B cell (primary cell): ENCODE measurements at regions not wholly inside any gene's neighbourhood (a gene's known extent, or its start where the extent isn't known, plus 50 kb on each side); places are given as distances from the start of the nearest gene placed in this dataset.

ENCODE experiments used
- ATAC-seq: fragments of 200-7000 bp; cut with Tn5 transposase; one replicate; pipeline ENCODE4 v1.10.0; 2021; ENCODE audit warnings: low read depth, mild to moderate bottlenecking, moderate number of reproducible peaks, moderate library complexity
- CTCF ChIA-PET: fragments of 350-600 bp; sonication (Branson Sonifier 250); formaldehyde crosslinking; loops from one replicate; lab custom pipeline; 2021; ENCODE audit warnings: antibody characterized with exemption, inconsistent platforms; lab: Charles Lee
- POLR2A ChIA-PET: fragments of 350-600 bp; sonication (Branson Sonifier 250); formaldehyde crosslinking; loops from one replicate; lab custom pipeline; 2021; ENCODE audit warnings: antibody characterized with exemption; lab: Charles Lee
- DNase-seq: peaks from one replicate; pipeline ENCODE4 v3.0.0; 2013
- H2AFZ ChIP-seq: 2 replicates; pipeline ENCODE4 v1.6.1; 2012; ENCODE audit warnings: mild to moderate bottlenecking, low read depth, low read length; ENCODE audit not compliant: insufficient read depth, poor library complexity, severe bottlenecking
- H3K27ac ChIP-seq, 2 donors: 1 replicate in 1 of 2; 2 replicates in 1 of 2; pipeline ENCODE4 v1.5.1; 2012 to 2013; ENCODE audit warnings: low read length in 2 of 2, mild to moderate bottlenecking in 2 of 2, moderate library complexity in 1 of 2
- H3K27me3 ChIP-seq, 4 experiments: fragments of 200-600 bp in 1 of 4; sonication (generic) in 1 of 4; replicated peaks in 1 of 4; 1 replicate in 2 of 4; 2 replicates in 2 of 4; pipeline versions ENCODE4 v1.6.1 to v1.7.0; 2013 to 2016; ENCODE audit warnings: low read length in 3 of 4, mild to moderate bottlenecking in 2 of 4, mixed read lengths in 1 of 4, moderate library complexity in 1 of 4; ENCODE audit not compliant: insufficient read depth in 4 of 4, control insufficient read depth in 3 of 4; ENCODE audit errors: control extremely low read depth in 1 of 4
- H3K36me3 ChIP-seq, 2 experiments: replicated peaks in 1 of 2; 1 replicate in 1 of 2; 2 replicates in 1 of 2; pipeline versions ENCODE4 v1.6.1 to v1.7.1; 2013; ENCODE audit warnings: low read length in 1 of 2; ENCODE audit not compliant: insufficient read depth in 2 of 2, control insufficient read depth in 1 of 2; ENCODE audit errors: control extremely low read depth in 1 of 2, extremely low read depth in 1 of 2
- H3K4me1 ChIP-seq, 2 donors: fragments of 200-600 bp in 1 of 2; sonication (generic) in 1 of 2; 1 replicate in 1 of 2; 2 replicates in 1 of 2; pipeline versions ENCODE4 v1.5.1 to v1.6.1; 2013 to 2017; ENCODE audit warnings: low read length in 2 of 2; ENCODE audit not compliant: control insufficient read depth in 2 of 2, insufficient read depth in 2 of 2
- H3K4me2 ChIP-seq: replicated peaks from 2 replicates; pipeline ENCODE3; 2012; ENCODE audit warnings: mild to moderate bottlenecking, low read depth, low read length; ENCODE audit not compliant: poor library complexity, severe bottlenecking
- H3K4me3 ChIP-seq, 5 experiments: fragments of 200-600 bp in 1 of 5; sonication (generic) in 1 of 5; 1 replicate in 3 of 5; 2 replicates in 2 of 5; pipeline versions ENCODE4 v1.5.1 to v1.7.0; 2011 to 2016; ENCODE audit warnings: low read length in 4 of 5, mild to moderate bottlenecking in 4 of 5, low read depth in 2 of 5, control low read depth in 1 of 5, moderate library complexity in 1 of 5; ENCODE audit not compliant: insufficient read depth in 1 of 5; ENCODE audit errors: control extremely low read depth in 1 of 5, extremely low read depth in 1 of 5
- H3K79me2 ChIP-seq: fragments of 200-600 bp; sonication (generic); one replicate; pipeline ENCODE4 v1.6.0; 2016; ENCODE audit warnings: low read length; ENCODE audit not compliant: control insufficient read depth, insufficient read depth
- H3K9ac ChIP-seq: fragments of 200-600 bp; sonication (generic); 2 replicates; pipeline ENCODE4 v1.6.1; 2017; ENCODE audit warnings: mild to moderate bottlenecking, low read length, moderate library complexity
- H3K9me3 ChIP-seq, 3 donors: one replicate each; pipeline versions ENCODE4 v1.6.1 to v1.7.1; 2013; ENCODE audit warnings: low read length in 2 of 3; ENCODE audit not compliant: control insufficient read depth in 2 of 3, insufficient read depth in 1 of 3; ENCODE audit errors: control extremely low read depth in 1 of 3
- H4K20me1 ChIP-seq: 2 replicates; pipeline ENCODE4 v1.6.0; 2012; ENCODE audit warnings: mild to moderate bottlenecking, low read length; ENCODE audit not compliant: insufficient read depth, control insufficient read depth, poor library complexity, severe bottlenecking
- H3K27ac Mint-ChIP-seq: one replicate; pipeline ENCODE4 v1.8.0; 2021; ENCODE audit warnings: mixed read lengths
- H3K27me3 Mint-ChIP-seq: one replicate; pipeline ENCODE4 v1.8.0; 2021; ENCODE audit warnings: mixed read lengths
- H3K4me1 Mint-ChIP-seq: one replicate; pipeline ENCODE4 v1.8.0; 2021; ENCODE audit warnings: mixed read lengths
- H3K4me3 Mint-ChIP-seq: one replicate; pipeline ENCODE4 v1.8.0; 2021; ENCODE audit warnings: mixed read lengths
- H3K9me3 Mint-ChIP-seq: one replicate; pipeline ENCODE4 v1.8.0; 2022; ENCODE audit warnings: mixed read lengths; ENCODE audit not compliant: insufficient read depth
- CTCF ChIP-seq: fragments of 200-600 bp; IDR thresholded peaks from one replicate; pipeline ENCODE4 v1.8.0; 2022; ENCODE audit warnings: antibody characterized with exemption, mild to moderate bottlenecking
- EZH2 ChIP-seq: IDR thresholded peaks from 2 replicates; pipeline ENCODE4 v1.6.1; 2012; ENCODE audit warnings: borderline replicate concordance, low read depth, mild to moderate bottlenecking, moderate library complexity, low read length; ENCODE audit not compliant: insufficient read depth, poor library complexity, severe bottlenecking
- whole genome bisulfite sequencing: methylation state at CpG from one replicate; pipeline ENCODE4 v1.1.5; 2013; ENCODE audit warnings: missing lambda C conversion rate; ENCODE audit not compliant: insufficient coverage; 5-methylcytosine and 5-hydroxymethylcytosine counted together
- intact Hi-C: fragments of 100-400 bp; cut with micrococcal nuclease; formaldehyde crosslinking; loops from one replicate; pipeline ENCODE4 v1.10.0; 2022

- H3K4me3 ChIP-seq: no peak overlapping the region
- ATAC-seq (no peak), DNase-seq (no peak)
- ChIA-PET CTCF (no interaction called here), POLR2A (no interaction called here)
- H3K4me1 ChIP-seq: no peaks in the 10 kb centered on the region
- H3K9me3 ChIP-seq: no peaks in the 10 kb centered on the region
- H3K4me2 ChIP-seq: no peak overlapping the region
- Mint-ChIP-seq H3K27ac (no peak overlapping the region), H3K4me3 (no peak overlapping the region), H3K9me3 (no peaks in the 10 kb centered on the region), H3K27me3 (peaks cover 7% of the 10 kb centered on the region), H3K4me1 (no peaks in the 10 kb centered on the region)
- H3K36me3 ChIP-seq: no peaks in the 10 kb centered on the region
- WGBS: no CpG with 5 or more reads among the region's 1 CpG
- intact Hi-C loops: no loop called here
- H3K27me3 ChIP-seq: peaks cover 0 to 3% (median 0%) of the 10 kb centered on the region in 4 experiments
- no peak overlapping the region for H3K9ac ChIP-seq
- TF ChIP-seq CTCF: no peak
- no peak for TF ChIP-seq EZH2
- no peaks in the 10 kb centered on the region for H4K20me1 ChIP-seq
- no peaks in the 10 kb centered on the region for H3K79me2 ChIP-seq
- no peak overlapping the region for H3K27ac ChIP-seq
- no peak overlapping the region for H2AFZ ChIP-seq
These were observed 141.1 kb upstream of the MID1 start for GRCh38 chrX:10761447-10761846.

- Histone ChIP-seq H3K4me1 (no peaks in the 10 kb centered on the region), H3K27ac (no peak overlapping the region), H3K9ac (no peak overlapping the region), H3K4me3 (no peak overlapping the region), H2AFZ (no peak overlapping the region), H3K4me2 (no peak overlapping the region), H3K79me2 (no peaks in the 10 kb centered on the region), H3K9me3 (no peaks in the 10 kb centered on the region), H3K27me3 (peaks cover 0 to 3% (median 0%) of the 10 kb centered on the region in 4 experiments), H4K20me1 (no peaks in the 10 kb centered on the region), H3K36me3 (no peaks in the 10 kb centered on the region)
- intact Hi-C loops: no loop called here
- ATAC-seq (no peak), DNase-seq (peak; percentile 5)
- Mint-ChIP-seq H3K9me3 (no peaks in the 10 kb centered on the region), H3K4me1 (no peaks in the 10 kb centered on the region), H3K27me3 (no peaks in the 10 kb centered on the region), H3K4me3 (no peak overlapping the region), H3K27ac (no peak overlapping the region)
- ChIA-PET POLR2A (no interaction called here), CTCF (interaction anchor here (0.5 to 2.7 kb wide), 6 partner anchors 34 to 579 kb away, joined by 3 to 16 read pairs (median 3); no protein-coding TSS in a partner anchor)
- TF ChIP-seq EZH2 (no peak), CTCF (peak; percentile 53)
- WGBS: 0% methylated on average over 1 of the region's 3 CpGs
These were observed 148.8 kb upstream of the MID1 start for GRCh38 chrX:10769195-10769594.
